ENCODE measurements at regions not wholly inside any gene's neighbourhood (a gene's known extent, or its start where the extent isn't known, plus 50 kb on each side); places are given as distances from the start of the nearest gene placed in this dataset.

- Mint-ChIP-seq H3K36me3 (no peaks in the 10 kb centered on the region), H3K4me1 (no peaks in the 10 kb centered on the region), H3K4me3 (no peak overlapping the region), H3K27me3 (peaks cover 0 to 9% (median 4%) of the 10 kb centered on the region in 5 donors), H3K9me3 (no peaks in the 10 kb centered on the region), H3K27ac (no peak overlapping the region)
- no peaks in the 10 kb centered on the region for H3K36me3 ChIP-seq (ENCODE audit: control insufficient read depth in 2 of 3, insufficient read depth in 3 of 3, low read length in 3 of 3)
- POLR2A ChIA-PET, result no interaction called here
- DNase-seq (no peak), ATAC-seq (no peak)
- H3K27ac ChIP-seq (ENCODE audit: low read depth, low read length), result no peak overlapping the region
- H3K4me1 ChIP-seq (ENCODE audit: control insufficient read depth in 2 of 2, insufficient read depth in 2 of 2, low read length in 2 of 2), result no peaks in the 10 kb centered on the region
- H3K27me3 ChIP-seq (ENCODE audit: control insufficient read depth in 2 of 2, insufficient read depth in 2 of 2, low read length in 2 of 2), result no peaks in the 10 kb centered on the region
- H3K9me3 ChIP-seq (ENCODE audit: control insufficient read depth in 2 of 3, low read length in 3 of 3), result no peaks in the 10 kb centered on the region
- H3K4me3 ChIP-seq (ENCODE audit: low read length), result no peak overlapping the region
- intact Hi-C loops (cut with micrococcal nuclease), result no loop called here
- CTCF ChIA-PET, result no interaction called here
Observed at GRCh38 chr2:6444514-6444913, 421.2 kb downstream of the CMPK2 start.

- DNase-seq (no peak), ATAC-seq (no peak)
- H3K4me1 Mint-ChIP-seq, result no peaks in the 10 kb centered on the region
- POLR2A ChIA-PET, result no interaction called here
- H3K27me3 ChIP-seq (ENCODE audit: control insufficient read depth in 2 of 2, insufficient read depth in 2 of 2, low read length in 2 of 2), result no peaks in the 10 kb centered on the region
- no peaks in the 10 kb centered on the region for H3K4me1 ChIP-seq (ENCODE audit: control insufficient read depth in 2 of 2, insufficient read depth in 2 of 2, low read length in 2 of 2)
- no peak overlapping the region for H3K27ac Mint-ChIP-seq
- no peak overlapping the region for H3K4me3 ChIP-seq (ENCODE audit: low read length)
- H3K4me3 Mint-ChIP-seq, result no peak overlapping the region
- no peak overlapping the region for H3K27ac ChIP-seq (ENCODE audit: low read depth, low read length)
- H3K36me3 Mint-ChIP-seq, result no peaks in the 10 kb centered on the region
- no peaks in the 10 kb centered on the region for H3K9me3 ChIP-seq (ENCODE audit: control insufficient read depth in 2 of 3, low read length in 3 of 3)
- H3K36me3 ChIP-seq (ENCODE audit: control insufficient read depth in 2 of 3, insufficient read depth in 3 of 3, low read length in 3 of 3), result no peaks in the 10 kb centered on the region
- peaks cover 0 to 9% (median 4%) of the 10 kb centered on the region in 5 donors for H3K27me3 Mint-ChIP-seq
- intact Hi-C loops (cut with micrococcal nuclease), result no loop called here
- no peaks in the 10 kb centered on the region for H3K9me3 Mint-ChIP-seq
- CTCF ChIA-PET, result no interaction called here
Observed at GRCh38 chr2:6445156-6445555, 420.6 kb downstream of the CMPK2 start.

DNA sequence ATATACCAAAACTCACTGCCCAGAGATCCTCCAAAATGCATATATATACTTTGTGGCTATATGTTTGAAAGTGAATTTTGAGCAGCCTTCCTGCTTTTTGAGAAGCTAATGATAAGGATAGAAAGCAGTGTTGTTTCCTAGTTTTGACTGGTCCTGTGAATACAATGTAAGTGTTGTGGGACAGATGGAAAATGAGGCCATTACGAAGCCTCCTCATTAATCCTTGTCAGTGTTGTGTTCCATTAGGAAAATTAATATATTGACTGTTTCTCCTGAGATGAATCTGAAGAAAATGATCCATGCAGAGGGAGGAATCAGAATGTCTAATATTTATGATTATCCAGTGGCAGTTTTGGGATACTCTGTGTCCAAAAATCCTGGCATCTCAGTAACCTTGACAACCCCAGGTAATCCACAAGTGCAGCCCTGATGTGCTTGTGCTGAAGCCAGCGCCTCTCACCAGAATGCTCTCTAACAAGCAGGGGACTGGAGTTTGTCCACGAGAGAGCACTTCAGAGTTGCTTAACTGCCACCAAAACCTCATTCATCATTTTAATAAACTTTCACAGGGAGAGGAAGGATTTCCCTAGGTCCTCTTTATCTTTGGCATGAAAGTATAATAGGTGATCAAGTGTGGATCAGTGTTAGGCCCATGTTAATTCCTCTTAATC is 418.6 kb downstream of the CMPK2 start:
- Mint-ChIP-seq H3K27ac (no peak overlapping the region), H3K4me3 (no peak overlapping the region), H3K4me1 (no peaks in the 10 kb centered on the region), H3K9me3 (peaks cover 0 to 9% (median 0%) of the 10 kb centered on the region in 11 donors), H3K27me3 (peaks cover 0 to 13% (median 4%) of the 10 kb centered on the region in 5 donors), H3K36me3 (no peaks in the 10 kb centered on the region)
- no peak overlapping the region for H3K27ac ChIP-seq (ENCODE audit: low read depth, low read length)
- no peak for DNase-seq
- no peaks in the 10 kb centered on the region for H3K4me1 ChIP-seq (ENCODE audit: control insufficient read depth in 2 of 2, insufficient read depth in 2 of 2, low read length in 2 of 2)
- H3K36me3 ChIP-seq (ENCODE audit: control insufficient read depth in 2 of 3, insufficient read depth in 3 of 3, low read length in 3 of 3), result no peaks in the 10 kb centered on the region
- no peaks in the 10 kb centered on the region for H3K27me3 ChIP-seq (ENCODE audit: control insufficient read depth in 2 of 2, insufficient read depth in 2 of 2, low read length in 2 of 2)
- ChIA-PET CTCF (no interaction called here), POLR2A (no interaction called here)
- no peak overlapping the region for H3K4me3 ChIP-seq (ENCODE audit: low read length)
- ATAC-seq, result no peak
- intact Hi-C loops (cut with micrococcal nuclease), result no loop called here
- no peaks in the 10 kb centered on the region for H3K9me3 ChIP-seq (ENCODE audit: control insufficient read depth in 2 of 3, low read length in 3 of 3)

DNA sequence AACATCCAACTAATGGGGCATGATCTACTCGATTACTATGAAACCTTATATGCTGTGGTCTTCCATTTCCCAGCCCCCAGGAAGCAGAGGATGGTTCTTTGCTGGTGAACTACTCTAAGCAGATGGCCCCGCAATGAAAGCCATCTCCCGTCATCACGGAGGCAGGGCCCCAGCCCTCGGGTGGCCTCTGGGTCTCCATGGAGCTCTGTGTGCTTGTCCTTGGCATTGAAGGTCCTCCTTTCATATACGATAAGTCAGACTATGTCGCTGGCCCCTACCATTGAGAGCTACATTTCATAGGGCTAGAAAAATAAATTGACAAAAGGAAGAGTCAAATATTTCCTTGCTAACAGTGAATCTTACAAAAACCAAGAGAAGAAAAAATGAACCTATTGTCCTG is 416.8 kb downstream of the CMPK2 start:
- H3K36me3 ChIP-seq (ENCODE audit: control insufficient read depth in 2 of 3, insufficient read depth in 3 of 3, low read length in 3 of 3), result no peaks in the 10 kb centered on the region
- intact Hi-C loops (cut with micrococcal nuclease), result no loop called here

DNA sequence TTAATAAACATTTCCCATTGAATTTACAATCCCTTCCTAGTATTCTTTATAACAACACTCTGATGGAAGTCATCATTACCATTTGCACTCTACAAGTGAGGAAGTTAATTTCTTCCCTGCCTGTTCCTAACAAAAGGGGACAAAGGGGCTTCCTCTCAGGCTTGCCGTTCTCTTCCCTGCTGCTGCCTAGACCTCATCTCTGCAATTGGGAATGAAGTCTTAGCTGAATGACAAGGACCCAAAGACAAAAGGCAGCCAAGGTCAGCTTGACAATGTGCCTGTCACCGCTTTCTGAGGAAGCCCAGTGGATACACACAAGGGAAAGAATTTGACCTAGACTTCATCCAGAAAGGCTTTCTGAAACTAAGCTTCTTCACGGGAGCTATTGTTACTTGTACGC is 416.4 kb downstream of the CMPK2 start:
- Histone ChIP-seq H3K4me3 (ENCODE audit: low read length) (no peak overlapping the region), H3K27ac (ENCODE audit: low read depth, low read length) (no peak overlapping the region), H3K9me3 (ENCODE audit: control insufficient read depth in 2 of 3, low read length in 3 of 3) (no peaks in the 10 kb centered on the region), H3K27me3 (ENCODE audit: control insufficient read depth in 2 of 2, insufficient read depth in 2 of 2, low read length in 2 of 2) (no peaks in the 10 kb centered on the region), H3K4me1 (ENCODE audit: control insufficient read depth in 2 of 2, insufficient read depth in 2 of 2, low read length in 2 of 2) (no peaks in the 10 kb centered on the region), H3K36me3 (ENCODE audit: control insufficient read depth in 2 of 3, insufficient read depth in 3 of 3, low read length in 3 of 3) (no peaks in the 10 kb centered on the region)
- intact Hi-C loops (cut with micrococcal nuclease), result no loop called here
- ATAC-seq (no peak), DNase-seq (no peak)
- H3K9me3 Mint-ChIP-seq, result peaks cover 0 to 16% (median under 1%) of the 10 kb centered on the region in 11 donors
- POLR2A ChIA-PET, result no interaction called here
- no peak overlapping the region for H3K27ac Mint-ChIP-seq
- no peaks in the 10 kb centered on the region for H3K4me1 Mint-ChIP-seq
- no peak overlapping the region for H3K4me3 Mint-ChIP-seq
- CTCF ChIA-PET, result no interaction called here
- H3K36me3 Mint-ChIP-seq, result no peaks in the 10 kb centered on the region
- peaks cover 0 to 12% (median 4%) of the 10 kb centered on the region in 5 donors for H3K27me3 Mint-ChIP-seq

More for the DNA sequence above, 416.8 kb downstream of the CMPK2 start:
- H3K9me3 Mint-ChIP-seq, result peaks cover 0 to 16% (median 0%) of the 10 kb centered on the region in 11 donors
- no peak for ATAC-seq
- H3K9me3 ChIP-seq (ENCODE audit: control insufficient read depth in 2 of 3, low read length in 3 of 3), result no peaks in the 10 kb centered on the region
- no peak overlapping the region for H3K4me3 Mint-ChIP-seq
- no peak overlapping the region for H3K27ac Mint-ChIP-seq
- H3K27me3 Mint-ChIP-seq, result peaks cover 0 to 13% (median 4%) of the 10 kb centered on the region in 5 donors
- ChIA-PET POLR2A (no interaction called here), CTCF (no interaction called here)
- no peak overlapping the region for H3K27ac ChIP-seq (ENCODE audit: low read depth, low read length)
- no peaks in the 10 kb centered on the region for H3K36me3 Mint-ChIP-seq
- H3K27me3 ChIP-seq (ENCODE audit: control insufficient read depth in 2 of 2, insufficient read depth in 2 of 2, low read length in 2 of 2), result no peaks in the 10 kb centered on the region
- H3K4me1 Mint-ChIP-seq, result no peaks in the 10 kb centered on the region
- DNase-seq, result no peak
- H3K4me1 ChIP-seq (ENCODE audit: control insufficient read depth in 2 of 2, insufficient read depth in 2 of 2, low read length in 2 of 2), result no peaks in the 10 kb centered on the region
- H3K4me3 ChIP-seq (ENCODE audit: low read length), result no peak overlapping the region

GRCh38 chr2:6452702-6453481 is 412.8 kb downstream of the CMPK2 start:
- Histone ChIP-seq H3K9me3 (ENCODE audit: control insufficient read depth in 2 of 3, low read length in 3 of 3) (no peaks in the 10 kb centered on the region), H3K4me1 (ENCODE audit: control insufficient read depth in 2 of 2, insufficient read depth in 2 of 2, low read length in 2 of 2) (no peaks in the 10 kb centered on the region), H3K27ac (ENCODE audit: low read depth, low read length) (no peak overlapping the region), H3K27me3 (ENCODE audit: control insufficient read depth in 2 of 2, insufficient read depth in 2 of 2, low read length in 2 of 2) (no peaks in the 10 kb centered on the region), H3K36me3 (ENCODE audit: control insufficient read depth in 2 of 3, insufficient read depth in 3 of 3, low read length in 3 of 3) (no peaks in the 10 kb centered on the region), H3K4me3 (ENCODE audit: low read length) (no peak overlapping the region)
- ATAC-seq (no peak), DNase-seq (no peak)
- Mint-ChIP-seq H3K27ac (no peak overlapping the region), H3K4me1 (no peaks in the 10 kb centered on the region), H3K9me3 (peaks cover 0 to 22% (median 4%) of the 10 kb centered on the region in 11 donors), H3K27me3 (peaks cover 0 to 18% (median 10%) of the 10 kb centered on the region in 5 donors), H3K36me3 (no peaks in the 10 kb centered on the region), H3K4me3 (no peak overlapping the region)
- POLR2A ChIA-PET, result no interaction called here
- CTCF ChIA-PET, result no interaction called here
- intact Hi-C loops (cut with micrococcal nuclease), result no loop called here
